ENCODE measurements at regions not wholly inside any gene's neighbourhood (a gene's known extent, or its start where the extent isn't known, plus 50 kb on each side); places are given as distances from the start of the nearest gene placed in this dataset.

GRCh38 chr6:167214206-167214605, 56.4 kb upstream of the GPR31 start:
- TF ChIP-seq CTCF (IDR thresholded peaks at IDR 0.05): no peak
- TF ChIP-seq EZH2phosphoT487 (IDR thresholded peaks at IDR 0.05): no peak

All from neural progenitor cell (in vitro differentiated cells).